SK-N-SH (cell line): ENCODE measurements at regions not wholly inside any gene's neighbourhood (a gene's known extent, or its start where the extent isn't known, plus 50 kb on each side); places are given as distances from the start of the nearest gene placed in this dataset.

Experiments
- CTCF ChIA-PET: fragments of 300-600, 350-600 bp; formaldehyde crosslinking; extraction: SDS; loops from one replicate; lab custom pipeline; 2021; lab: Yijun Ruan, JAX
- POLR2A ChIA-PET: fragments of 350-600 bp; sonication (Branson Sonifier 250); formaldehyde crosslinking; extraction: SDS; loops from one replicate; lab custom pipeline; 2020; ENCODE audit warnings: antibody characterized with exemption, inconsistent platforms; lab: Yijun Ruan, JAX
- DNase-seq: peaks from one replicate; pipeline ENCODE4 v3.0.0; 2012
- H2AFZ ChIP-seq: fragments of 200-600 bp; sonication (generic); 2 replicates; pipeline ENCODE4 v1.8.1; 2016; ENCODE audit warnings: antibody characterized with exemption, mild to moderate bottlenecking, low read depth
- H3F3A ChIP-seq: fragments of 200-600 bp; sonication (generic); replicated peaks from 2 replicates; pipeline ENCODE3; 2016; ENCODE audit warnings: antibody characterized with exemption, mild to moderate bottlenecking; ENCODE audit not compliant: insufficient read depth
- H3K27ac ChIP-seq, 2 experiments: fragments of 200-500 bp in 1 of 2; fragments of 200-600 bp in 1 of 2; sonication (Bioruptor generic) in 1 of 2; sonication (generic), shearing (Covaris generic) in 1 of 2; 2 replicates each; pipeline versions ENCODE4 v1.5.1 to v1.6.1; 2014 to 2016; ENCODE audit warnings: low read depth in 2 of 2, inconsistent platforms in 1 of 2, low read length in 1 of 2, mild to moderate bottlenecking in 1 of 2, mixed read lengths in 1 of 2
- H3K27me3 ChIP-seq: fragments of 200-600 bp; sonication (generic), shearing (Covaris generic); 2 replicates; pipeline ENCODE4 v1.6.1; 2016; ENCODE audit warnings: mixed run types; ENCODE audit not compliant: insufficient read depth
- H3K36me3 ChIP-seq, 2 experiments: fragments of 200-500 bp in 1 of 2; fragments of 200-600 bp in 1 of 2; sonication (Bioruptor generic) in 1 of 2; sonication (generic) in 1 of 2; replicated peaks in 1 of 2; 2 replicates each; pipeline versions ENCODE3 to v1.5.1; 2014 to 2016; ENCODE audit warnings: low read length in 1 of 2, mild to moderate bottlenecking in 1 of 2; ENCODE audit not compliant: insufficient read depth in 2 of 2, control insufficient read depth in 1 of 2
- H3K4me1 ChIP-seq, 2 experiments: fragments of 200-500 bp in 1 of 2; fragments of 200-600 bp in 1 of 2; sonication (Bioruptor generic) in 1 of 2; sonication (generic), shearing (Covaris generic) in 1 of 2; 2 replicates each; pipeline versions ENCODE4 v1.5.1 to v1.6.1; 2014 to 2016; ENCODE audit warnings: low read depth in 1 of 2, low read length in 1 of 2, mixed run types in 1 of 2; ENCODE audit not compliant: insufficient read depth in 2 of 2, control insufficient read depth in 1 of 2
- H3K4me2 ChIP-seq: fragments of 200-600 bp; sonication (generic), shearing (Covaris generic); 2 replicates; pipeline ENCODE4 v1.6.1; 2017; ENCODE audit warnings: mixed run types
- H3K4me3 ChIP-seq, 2 experiments: fragments of 200-500 bp in 1 of 2; fragments of 200-600 bp in 1 of 2; sonication (Bioruptor generic) in 1 of 2; sonication (generic), shearing (Covaris generic) in 1 of 2; 2 replicates each; pipeline versions ENCODE4 v1.5.1 to v1.8.1; 2014 to 2016; ENCODE audit warnings: low read depth in 2 of 2, inconsistent platforms in 1 of 2, low read length in 1 of 2, mild to moderate bottlenecking in 1 of 2, mixed read lengths in 1 of 2, moderate library complexity in 1 of 2
- H3K79me2 ChIP-seq: fragments of 200-600 bp; sonication (generic); 2 replicates; pipeline ENCODE4 v1.8.1; 2017; ENCODE audit warnings: mild to moderate bottlenecking; ENCODE audit not compliant: insufficient read depth
- H3K9ac ChIP-seq: fragments of 200-600 bp; sonication (generic); 2 replicates; pipeline ENCODE4 v1.6.1; 2017; ENCODE audit warnings: mixed run types
- H3K9me2 ChIP-seq: fragments of 200-600 bp; sonication (generic); 2 replicates; pipeline ENCODE4 v1.6.1; 2017; ENCODE audit warnings: mixed run types
- H3K9me3 ChIP-seq: fragments of 200-600 bp; sonication (generic); 2 replicates; pipeline ENCODE4 v1.6.1; 2017; ENCODE audit warnings: mixed run types, mild to moderate bottlenecking, moderate library complexity
- H4K20me1 ChIP-seq: fragments of 200-600 bp; sonication (generic); 2 replicates; pipeline ENCODE4 v1.6.1; 2017; ENCODE audit warnings: mild to moderate bottlenecking, mixed run types; ENCODE audit not compliant: insufficient read depth
- CTCF ChIP-seq: fragments of 200-600 bp; sonication (generic); IDR thresholded peaks from 2 replicates; pipeline ENCODE4 v1.6.1; 2017; ENCODE audit warnings: antibody characterized with exemption, mild to moderate bottlenecking, moderate library complexity
- ELF1 ChIP-seq: IDR thresholded peaks from 2 replicates; pipeline ENCODE4 v1.4.0; 2012
- EP300 ChIP-seq, 2 experiments: IDR thresholded peaks; 2 replicates each; pipeline versions ENCODE4 v1.4.0 to v1.6.1; 2012; ENCODE audit warnings: borderline replicate concordance in 1 of 2, low read depth in 1 of 2, low read length in 1 of 2
- EZH2phosphoT487 ChIP-seq: fragments of 200-600 bp; sonication (generic); IDR thresholded peaks from 2 replicates; pipeline ENCODE4 v1.6.1; 2017; ENCODE audit warnings: low read depth, mixed run types, mild to moderate bottlenecking, antibody characterized with exemption, moderate library complexity, borderline replicate concordance
- FOXJ3 ChIP-seq: sonication (generic); formaldehyde crosslinking; IDR thresholded peaks from 2 replicates; pipeline ENCODE4 v1.5.1; 2020; ENCODE audit warnings: mild to moderate bottlenecking, missing genetic modification reagents
- FOXM1 ChIP-seq: IDR thresholded peaks from 2 replicates; pipeline ENCODE4 v1.4.0; 2012; ENCODE audit warnings: low read depth, mild to moderate bottlenecking
- GABPA ChIP-seq: IDR thresholded peaks from 2 replicates; pipeline ENCODE4 v1.4.0; 2012; ENCODE audit warnings: low read depth, mild to moderate bottlenecking
- GATA2 ChIP-seq: sonication (generic); formaldehyde crosslinking; IDR thresholded peaks from 2 replicates; pipeline ENCODE4 v1.5.0; 2020; ENCODE audit warnings: mild to moderate bottlenecking, missing genetic modification reagents
- IRF3 ChIP-seq: fragments of 150-350 bp; IDR thresholded peaks from 2 replicates; pipeline ENCODE4 v1.6.1; 2016; ENCODE audit warnings: mild to moderate bottlenecking, low read depth, low read length
- MAX ChIP-seq: IDR thresholded peaks from 2 replicates; pipeline ENCODE4 v1.4.0; 2012; ENCODE audit warnings: low read depth
- MEF2A ChIP-seq: IDR thresholded peaks from 2 replicates; pipeline ENCODE4 v1.4.0; 2012; ENCODE audit warnings: low read depth, borderline replicate concordance
- MXI1 ChIP-seq: IDR thresholded peaks from 2 replicates; pipeline ENCODE4 v1.6.1; 2012; ENCODE audit warnings: mild to moderate bottlenecking, low read depth, low read length, improper control_type of control experiment
- PBX3 ChIP-seq: IDR thresholded peaks from 2 replicates; pipeline ENCODE4; 2012
- POLR2AphosphoS5 ChIP-seq: IDR thresholded peaks from 2 replicates; pipeline ENCODE4 v1.6.1; 2012; ENCODE audit warnings: low read depth, low read length
- TAF1 ChIP-seq: IDR thresholded peaks from 2 replicates; pipeline ENCODE4 v1.6.1; 2012; ENCODE audit warnings: low read depth, mild to moderate bottlenecking, low read length, moderate library complexity, borderline replicate concordance
- USF1 ChIP-seq: IDR thresholded peaks from 2 replicates; pipeline ENCODE4 v1.4.0; 2012; ENCODE audit warnings: low read depth, borderline replicate concordance
- USF2 ChIP-seq: fragments of 150-350 bp; IDR thresholded peaks from 2 replicates; pipeline ENCODE4 v1.6.1; 2017; ENCODE audit warnings: antibody characterized with exemption, low read length, low read depth, borderline replicate concordance
- YY1 ChIP-seq: IDR thresholded peaks from 2 replicates; pipeline ENCODE4 v1.4.0; 2012; ENCODE audit warnings: low read depth, mild to moderate bottlenecking
- ZBTB33 ChIP-seq: IDR thresholded peaks from 2 replicates; pipeline ENCODE4 v1.4.0; 2012; ENCODE audit warnings: low read depth, borderline replicate concordance
- WGBS: methylation state at CpG from one replicate; pipeline ENCODE4 v1.1.6; 2017; ENCODE audit warnings: low lambda C conversion rate; 5-methylcytosine and 5-hydroxymethylcytosine counted together

- Histone ChIP-seq H3K4me2 (no peak overlapping the region), H3K9me3 (no peaks in the 10 kb centered on the region), H3K9ac (no peak overlapping the region), H3K27me3 (no peaks in the 10 kb centered on the region), H3K27ac (no peak overlapping the region), H3K36me3 (no peaks in the 10 kb centered on the region), H3F3A (no peaks in the 10 kb centered on the region), H2AFZ (no peak overlapping the region), H3K4me3 (no peak overlapping the region), H3K4me1 (no peaks in the 10 kb centered on the region), H3K79me2 (no peaks in the 10 kb centered on the region), H4K20me1 (no peaks in the 10 kb centered on the region), H3K9me2 (no peaks in the 10 kb centered on the region)
- no peak for DNase-seq
- WGBS: 10% methylated on average over 2 of the region's 2 CpGs
- ChIA-PET CTCF (interaction anchor here (1.0 to 1.4 kb wide), 2 partner anchors 10 to 1032 kb away, joined by 3 to 5 read pairs; no protein-coding TSS in a partner anchor), POLR2A (no interaction called here)
- TF ChIP-seq MXI1 (no peak), MAX (no peak), USF2 (no peak), IRF3 (no peak), FOXJ3 (no peak), TAF1 (no peak), FOXM1 (no peak), POLR2AphosphoS5 (no peak), USF1 (no peak)
These were observed 135.8 kb upstream of the AKIRIN2 start for GRCh38 chr6:87837876-87838275.

- H3K36me3 ChIP-seq: no peaks in the 10 kb centered on the region
- H3K9ac ChIP-seq: no peak overlapping the region
- H3K27ac ChIP-seq: no peak overlapping the region
- no peaks in the 10 kb centered on the region for H3K27me3 ChIP-seq
- CTCF ChIA-PET: interaction anchor here (1.4 kb wide), 1 partner anchor 1033 kb away, joined by 5 read pairs; no protein-coding TSS in a partner anchor
- DNase-seq: no peak
- H3K9me2 ChIP-seq: no peaks in the 10 kb centered on the region
- no peaks in the 10 kb centered on the region for H3F3A ChIP-seq
- H3K4me1 ChIP-seq: no peaks in the 10 kb centered on the region
- no peaks in the 10 kb centered on the region for H3K79me2 ChIP-seq
- no peaks in the 10 kb centered on the region for H3K9me3 ChIP-seq
- H2AFZ ChIP-seq: no peak overlapping the region
- no peak overlapping the region for H3K4me3 ChIP-seq
- H4K20me1 ChIP-seq: no peaks in the 10 kb centered on the region
- no peak overlapping the region for H3K4me2 ChIP-seq
- POLR2A ChIA-PET: no interaction called here
- 44% methylated on average over 3 of the region's 3 CpGs for WGBS
- TF ChIP-seq MXI1 (no peak), ELF1 (no peak), CTCF (no peak), PBX3 (no peak), TAF1 (no peak), GATA2 (CRISPR knock-in tag) (no peak), GABPA (no peak), EZH2phosphoT487 (no peak), MEF2A (no peak), FOXM1 (no peak), MAX (no peak), ZBTB33 (no peak), POLR2AphosphoS5 (no peak), YY1 (no peak), EP300 (IDR thresholded peaks at IDR 0.05; ENCODE audit: borderline replicate concordance in 1 of 2, low read depth in 1 of 2, low read length in 1 of 2) (no peak)
These were observed 135.4 kb upstream of the AKIRIN2 start for GRCh38 chr6:87837444-87837843.
